G401.6 (cell line): ENCODE measurements at regions not wholly inside any gene's neighbourhood (a gene's known extent, or its start where the extent isn't known, plus 50 kb on each side); places are given as distances from the start of the nearest gene placed in this dataset.
"Not testable (repeated sequence)": the region's sequence is repeated elsewhere in the genome, so short reads cannot be mapped to it uniquely, and the experiment has no call there.

Source experiments
- FAIRE-seq: peaks from 2 replicates; lab custom pipeline; 2012; peaks lifted over from hg19 to GRCh38; lab: Jason Lieb, UNC

DNA sequence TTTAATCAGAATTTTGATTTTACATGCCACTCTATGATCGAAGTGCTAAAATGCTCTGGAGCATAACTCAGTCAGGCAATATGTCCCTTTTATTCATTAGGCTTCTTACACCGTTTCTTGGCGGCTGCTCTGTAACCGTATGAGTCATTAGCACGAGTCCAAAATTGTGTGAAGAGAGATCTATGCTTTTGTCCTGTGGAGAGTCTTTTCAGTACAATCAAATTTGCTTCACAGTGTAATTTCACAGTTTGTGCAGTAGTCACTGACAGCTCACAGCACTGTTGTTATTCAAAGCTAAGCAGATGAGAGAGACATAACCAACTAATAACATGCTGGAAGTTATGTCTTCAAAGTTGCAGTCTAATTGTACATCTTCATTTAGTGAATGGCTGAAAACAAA is 167.8 kb downstream of the PCDH10 start:
- FAIRE-seq: no peak

DNA sequence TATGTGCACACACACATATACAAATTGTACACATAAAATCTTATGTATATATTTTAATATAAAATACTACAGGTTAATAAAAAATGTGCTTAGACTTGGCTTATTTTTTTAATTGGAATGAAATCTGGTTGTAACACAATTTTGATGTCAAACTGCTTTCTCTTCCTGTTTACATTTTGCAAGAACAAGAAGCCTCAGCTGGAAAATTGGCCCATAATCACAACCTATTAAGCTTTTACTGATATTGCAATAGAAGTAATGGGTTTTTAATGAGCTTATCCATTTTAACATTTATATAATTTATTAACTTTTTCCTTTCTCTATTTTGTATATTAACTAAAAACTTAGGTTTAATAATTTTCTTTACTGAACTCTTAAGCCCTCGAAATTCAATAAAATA is 165.9 kb downstream of the PCDH10 start:
- FAIRE-seq: no peak

DNA sequence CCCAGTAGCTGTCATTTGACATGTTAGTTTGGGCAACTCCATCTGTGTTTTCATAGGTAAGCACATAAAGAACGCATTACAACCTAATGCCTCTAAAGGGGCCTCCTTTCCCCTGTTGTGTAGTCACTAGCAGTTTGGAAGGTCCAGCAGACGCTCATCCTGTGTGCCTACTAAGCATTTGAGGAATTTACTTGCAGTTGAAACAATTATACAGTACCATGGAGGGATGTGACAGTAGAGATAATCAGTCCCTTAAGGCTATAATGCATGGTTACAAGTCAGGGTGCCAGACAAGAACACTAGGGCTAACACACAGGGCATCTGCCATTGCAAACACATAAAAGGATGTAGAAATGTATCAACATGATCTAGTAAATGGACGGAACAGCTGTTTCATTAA is 138.3 kb downstream of the PCDH10 start:
- no peak for FAIRE-seq

DNA sequence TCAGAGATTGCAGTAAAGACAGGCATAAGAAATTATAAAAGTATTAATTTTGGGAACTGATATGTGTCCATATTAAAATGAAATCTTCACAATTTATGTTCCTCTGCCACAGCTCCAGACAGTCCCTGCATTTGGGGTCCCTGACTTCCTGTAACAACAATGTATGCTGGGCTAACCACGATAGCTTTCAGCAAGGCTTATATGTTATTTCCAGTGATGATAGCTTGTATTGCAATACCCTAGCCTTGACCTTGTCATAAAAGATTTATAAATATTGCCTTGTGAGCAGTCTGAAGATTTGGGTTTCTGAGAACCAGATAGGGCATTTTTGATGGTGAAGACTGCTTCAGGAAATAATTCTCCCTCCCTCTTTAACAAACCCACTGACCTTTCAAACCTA is 129.5 kb downstream of the PCDH10 start:
- FAIRE-seq: no peak

DNA sequence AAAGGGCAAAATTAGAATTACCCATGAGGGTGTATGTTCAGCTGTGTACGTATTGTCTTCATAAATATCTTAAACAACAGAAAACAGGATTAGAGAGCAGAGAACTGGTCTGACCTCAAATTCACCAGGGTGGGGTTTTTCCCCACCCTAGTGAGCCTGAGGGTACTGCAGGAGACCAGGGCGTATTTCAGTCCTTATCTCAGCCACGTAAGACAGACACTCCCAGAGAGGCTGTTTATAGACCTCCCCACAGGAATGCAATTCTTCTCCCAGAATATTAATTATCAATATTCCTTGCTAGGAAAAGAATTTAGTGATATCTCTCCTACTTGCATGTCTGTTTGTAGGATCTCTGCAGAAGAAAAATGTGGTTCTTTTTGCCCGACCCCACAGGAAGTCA is 128.8 kb downstream of the PCDH10 start:
- FAIRE-seq: not testable (repeated sequence)

DNA sequence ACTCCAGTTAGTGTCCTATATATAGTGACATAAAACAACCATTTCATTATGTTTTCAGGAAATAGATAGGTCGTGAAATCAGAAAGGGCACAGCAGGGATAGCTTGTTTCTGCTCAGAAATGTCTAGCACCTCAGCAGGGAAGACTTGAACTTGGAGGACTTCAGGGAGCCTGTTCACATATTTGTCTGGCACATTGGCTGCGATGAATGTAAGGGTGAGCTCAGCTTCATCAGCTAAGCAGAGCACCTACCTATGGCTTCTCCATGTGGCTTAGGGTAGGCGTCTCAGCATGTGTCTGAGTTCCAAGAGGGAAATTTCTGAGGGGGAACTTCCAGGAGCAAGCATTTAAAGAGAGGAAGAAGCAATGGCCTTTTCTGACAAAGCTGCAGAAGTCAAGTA is 126.2 kb downstream of the PCDH10 start:
- no peak for FAIRE-seq

DNA sequence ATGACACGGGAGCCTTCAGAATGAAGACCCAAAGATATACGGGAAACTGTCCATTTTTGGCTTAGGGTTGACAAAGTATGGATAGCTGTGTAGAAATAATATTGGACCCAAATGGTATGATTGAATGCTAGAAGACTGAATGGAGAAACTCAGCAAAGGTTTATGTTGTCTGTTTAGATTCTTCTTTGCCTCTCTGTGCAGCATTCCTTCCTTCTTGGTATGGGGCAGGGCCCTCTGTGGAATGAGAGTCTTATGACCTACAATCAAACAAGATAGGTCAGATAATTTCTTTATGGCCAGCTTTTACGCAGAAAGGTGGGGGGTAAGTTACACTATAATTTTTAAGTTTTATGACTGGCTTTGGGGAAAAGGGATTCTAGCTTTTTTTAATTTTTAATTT is 124.3 kb downstream of the PCDH10 start:
- no peak for FAIRE-seq

DNA sequence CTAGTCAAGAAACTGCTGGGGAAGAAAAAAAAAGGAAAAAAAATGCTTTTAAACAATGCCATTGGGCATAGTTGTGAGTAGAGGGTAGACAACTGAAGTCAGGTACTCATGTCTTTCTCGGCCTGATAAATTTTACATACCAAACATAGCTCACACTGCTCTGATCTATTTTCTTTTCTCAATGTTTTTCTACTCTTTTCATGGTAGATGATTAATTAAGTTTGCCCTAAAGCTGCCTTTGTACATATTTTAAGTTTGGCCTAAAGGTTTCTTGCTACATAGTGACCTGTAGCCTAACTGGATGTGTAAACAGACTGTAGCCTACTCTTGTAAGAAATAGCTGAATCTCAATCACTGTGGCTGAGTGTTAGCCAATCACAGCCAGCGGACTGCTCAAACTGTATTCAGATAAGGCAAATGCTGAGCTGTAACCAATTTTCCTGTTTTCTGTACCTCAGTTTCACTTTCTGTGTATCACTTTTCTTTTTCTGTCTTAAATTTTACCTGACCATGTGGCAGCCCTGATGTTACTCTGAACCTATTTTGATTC is 121.0 kb downstream of the PCDH10 start:
- no peak for FAIRE-seq

DNA sequence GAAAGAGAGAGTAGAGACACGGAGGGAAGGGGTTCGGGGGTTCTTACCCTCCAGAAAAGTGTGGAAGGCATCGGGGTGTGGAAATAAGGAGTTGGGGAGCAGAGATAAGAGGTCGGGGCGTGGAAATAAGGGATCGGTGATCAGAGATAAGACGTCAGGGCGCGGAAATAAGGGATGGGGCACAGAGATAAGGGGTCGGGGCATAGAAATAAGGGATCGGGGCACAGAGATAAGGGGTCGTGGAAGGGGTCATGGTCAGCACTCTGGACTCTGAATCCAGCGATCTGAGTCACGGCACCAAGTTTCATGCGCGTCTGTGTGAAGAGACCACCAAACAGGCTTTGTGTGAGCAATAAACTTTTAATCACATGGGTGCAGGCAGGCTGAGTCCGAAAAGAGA is 119.1 kb downstream of the PCDH10 start:
- FAIRE-seq: no peak

DNA sequence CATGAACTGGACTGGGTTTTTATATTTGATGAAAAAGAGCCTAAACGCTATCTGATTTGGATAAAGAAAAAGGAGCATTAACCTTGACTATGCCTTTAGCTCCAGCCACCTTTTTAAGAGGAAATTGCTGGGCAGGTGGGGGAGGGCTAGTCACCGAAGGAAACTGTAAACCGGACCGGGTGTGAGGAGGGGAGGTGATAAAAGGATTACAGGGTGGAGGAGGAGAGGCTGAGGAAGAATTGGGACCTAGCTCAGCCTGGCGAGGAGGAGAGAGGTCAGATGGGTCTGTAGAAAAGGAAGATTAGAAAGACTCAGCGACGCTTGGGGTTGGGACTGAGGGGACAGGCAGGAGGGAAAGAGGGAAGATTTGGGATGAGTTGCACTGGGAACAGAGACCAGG is 118.4 kb downstream of the PCDH10 start:
- FAIRE-seq: not testable (repeated sequence)

DNA sequence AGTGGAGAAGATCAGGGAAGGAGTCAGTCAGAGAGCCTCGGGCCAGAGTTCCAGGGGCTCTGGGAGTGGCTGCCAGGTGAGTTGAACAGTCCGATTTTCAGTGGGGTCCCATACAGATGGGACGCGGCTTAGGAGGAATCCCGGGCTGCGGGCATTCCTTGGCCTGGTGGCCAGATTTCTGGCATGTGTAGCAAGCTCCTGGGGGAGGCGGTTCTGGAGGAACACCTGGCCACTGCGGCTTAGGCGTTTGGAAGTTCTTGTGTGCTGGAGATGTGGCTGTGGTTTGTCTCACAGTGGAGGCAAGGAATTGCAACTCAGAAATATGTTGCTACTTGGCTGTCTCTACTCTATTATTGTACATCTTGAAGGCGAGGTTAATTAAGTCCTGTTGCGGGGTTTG is 117.9 kb downstream of the PCDH10 start:
- not testable (repeated sequence) for FAIRE-seq

DNA sequence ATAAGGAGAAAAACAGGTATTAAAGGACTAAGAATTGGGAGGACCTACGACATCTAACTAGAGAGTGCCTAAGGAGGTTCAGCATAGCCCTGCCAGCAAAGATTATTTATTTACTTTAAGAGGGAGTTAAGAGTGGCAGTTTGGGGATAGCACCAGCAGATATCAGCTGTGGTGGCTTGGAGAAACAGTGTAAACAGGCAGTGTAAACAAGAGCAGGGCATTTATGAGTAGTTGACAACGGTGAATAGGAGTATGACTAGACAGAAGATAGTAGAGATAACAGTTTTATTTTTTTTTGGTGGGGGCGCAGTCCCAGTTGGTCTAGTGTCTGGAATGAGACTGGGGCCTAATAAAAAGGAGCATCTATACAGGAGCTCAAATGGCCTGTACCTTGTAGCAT is 115.2 kb downstream of the PCDH10 start:
- FAIRE-seq: not testable (repeated sequence)

DNA sequence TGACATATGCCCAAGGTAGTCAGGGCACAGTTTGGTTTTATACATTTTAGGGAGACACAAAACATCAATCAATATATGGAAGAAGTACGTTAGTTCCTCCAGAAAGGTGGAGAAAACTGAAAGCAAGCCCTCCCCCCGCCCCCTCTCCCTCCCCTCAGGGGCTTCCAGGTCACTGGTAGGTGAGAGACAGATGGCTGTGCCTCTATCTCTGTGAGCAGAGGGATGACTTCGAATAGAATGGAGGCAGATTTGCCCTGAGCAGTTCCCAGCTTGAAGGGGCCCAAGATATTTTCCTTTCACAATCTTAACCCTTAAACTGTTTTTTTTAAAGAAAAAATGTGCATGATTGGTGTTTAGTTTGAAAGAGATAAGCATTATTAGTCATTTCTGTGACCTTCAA is 114.0 kb downstream of the PCDH10 start:
- FAIRE-seq: no peak

DNA sequence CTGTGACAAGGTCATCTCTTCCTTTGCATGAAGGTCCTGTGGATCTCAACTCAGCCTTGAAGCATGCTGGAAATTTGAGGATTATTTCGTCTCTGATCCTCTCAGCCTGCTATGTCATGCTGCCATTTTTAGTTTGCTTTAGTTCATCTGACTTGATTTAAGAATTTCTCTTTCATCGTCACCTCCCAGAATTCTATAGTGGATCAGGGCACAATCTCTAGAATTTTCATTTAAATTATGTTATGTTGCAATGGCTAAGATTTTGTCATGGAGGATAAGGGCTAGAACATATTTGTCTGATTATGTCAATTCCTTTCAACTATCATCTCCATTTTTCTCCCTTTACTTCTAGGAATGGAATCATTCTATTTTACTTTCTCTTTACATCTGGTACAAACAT is 98.8 kb downstream of the PCDH10 start:
- FAIRE-seq: no peak

DNA sequence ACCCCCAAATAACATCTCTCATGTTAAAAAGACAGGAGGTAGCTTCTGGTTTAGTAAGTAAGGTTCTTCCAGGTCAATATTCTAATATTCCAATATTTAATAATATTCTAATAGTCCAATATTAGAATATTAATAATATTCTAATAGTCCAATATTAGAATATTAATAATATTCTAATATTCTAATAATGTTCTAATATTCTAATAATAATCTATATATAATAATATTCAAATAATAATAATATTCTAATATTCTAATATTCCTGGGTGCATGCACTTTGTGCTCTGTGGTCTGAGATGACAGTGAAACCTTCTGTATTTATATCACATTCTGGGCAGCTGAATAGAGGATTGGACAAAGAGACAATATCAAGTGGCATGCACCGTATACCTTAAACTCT is 96.1 kb downstream of the PCDH10 start:
- FAIRE-seq: peak; percentile 48
